ENCODE measurements at regions not wholly inside any gene's neighbourhood (a gene's known extent, or its start where the extent isn't known, plus 50 kb on each side); places are given as distances from the start of the nearest gene placed in this dataset.
"Not testable (repeated sequence)": the region's sequence is repeated elsewhere in the genome, so short reads cannot be mapped to it uniquely, and the experiment has no call there.

GRCh38 chr14:106518054-106518943, 991.9 kb downstream of the TMEM121 start:
- DNase-seq, result no peak

- DNase-seq, result not testable (repeated sequence)
These were observed 995.7 kb downstream of the TMEM121 start for GRCh38 chr14:106522118-106522517.

GRCh38 chr14:106522990-106523389, 996.6 kb downstream of the TMEM121 start:
- DNase-seq, result no peak

GRCh38 chr14:106528717-106529116, 1002.3 kb downstream of the TMEM121 start:
- DNase-seq, result no peak

- no peak for DNase-seq
These were observed 1003.6 kb downstream of the TMEM121 start for GRCh38 chr14:106530031-106530422.

- no peak for DNase-seq
These were observed 1004.2 kb downstream of the TMEM121 start for GRCh38 chr14:106530423-106531107.

GRCh38 chr14:106537597-106537996, 1011.2 kb downstream of the TMEM121 start:
- not testable (repeated sequence) for DNase-seq

- DNase-seq, result no peak
These were observed 1011.8 kb downstream of the TMEM121 start for GRCh38 chr14:106538201-106538600.

- no peak for DNase-seq
These were observed 1021.5 kb downstream of the TMEM121 start for GRCh38 chr14:106547735-106548434.

- no peak for DNase-seq
These were observed 1022.7 kb downstream of the TMEM121 start for GRCh38 chr14:106549064-106549463.

- no peak for DNase-seq
These were observed 1024.9 kb downstream of the TMEM121 start for GRCh38 chr14:106551265-106551664.

GRCh38 chr14:106556211-106556610, 1029.8 kb downstream of the TMEM121 start:
- not testable (repeated sequence) for DNase-seq

- DNase-seq, result no peak
These were observed 1030.4 kb downstream of the TMEM121 start for GRCh38 chr14:106556665-106557289.

- DNase-seq, result no peak
These were observed 1036.1 kb downstream of the TMEM121 start for GRCh38 chr14:106562451-106562850.

GRCh38 chr14:106564058-106564643, 1037.8 kb downstream of the TMEM121 start:
- no peak for DNase-seq

- no peak for DNase-seq
These were observed 1052.1 kb downstream of the TMEM121 start for GRCh38 chr14:106578481-106578880.

GRCh38 chr14:106579084-106579483, 1052.7 kb downstream of the TMEM121 start:
- no peak for DNase-seq

GRCh38 chr14:106585692-106586091, 1059.3 kb downstream of the TMEM121 start:
- DNase-seq, result no peak

- DNase-seq, result no peak
These were observed 1059.8 kb downstream of the TMEM121 start for GRCh38 chr14:106586098-106586704.

GRCh38 chr14:106591539-106591938, 1065.2 kb downstream of the TMEM121 start:
- DNase-seq, result not testable (repeated sequence)

- DNase-seq, result not testable (repeated sequence)
These were observed 1065.9 kb downstream of the TMEM121 start for GRCh38 chr14:106592115-106592852.

Data from HCEC 1CT (cell line).